ENCODE measurements at regions not wholly inside any gene's neighbourhood (a gene's known extent, or its start where the extent isn't known, plus 50 kb on each side); places are given as distances from the start of the nearest gene placed in this dataset.

- no peak for TF ChIP-seq CTCF (IDR thresholded peaks at IDR 0.05; ENCODE audit: insufficient read depth, low read length, poor library complexity, severe bottlenecking)
- DNase-seq (ENCODE audit: low read depth), result no peak
- H3K27me3 ChIP-seq (ENCODE audit: control insufficient read depth, insufficient read depth, low read length), result no peaks in the 10 kb centered on the region
- no peak overlapping the region for H3K4me3 ChIP-seq (ENCODE audit: low read depth, low read length)
- no peaks in the 10 kb centered on the region for H3K36me3 ChIP-seq (ENCODE audit: control insufficient read depth, insufficient read depth, low read length)
Observed at GRCh38 chr5:165143741-165144140, 1638.3 kb downstream of the MAT2B start.

- Histone ChIP-seq H3K36me3 (ENCODE audit: control insufficient read depth, insufficient read depth, low read length) (no peaks in the 10 kb centered on the region), H3K4me3 (ENCODE audit: low read depth, low read length) (no peak overlapping the region), H3K27me3 (ENCODE audit: control insufficient read depth, insufficient read depth, low read length) (no peaks in the 10 kb centered on the region)
- no peak for TF ChIP-seq CTCF (IDR thresholded peaks at IDR 0.05; ENCODE audit: insufficient read depth, low read length, poor library complexity, severe bottlenecking)
- no peak for DNase-seq (ENCODE audit: low read depth)
Observed at GRCh38 chr5:165149431-165149830, 1644.0 kb downstream of the MAT2B start.

DNA sequence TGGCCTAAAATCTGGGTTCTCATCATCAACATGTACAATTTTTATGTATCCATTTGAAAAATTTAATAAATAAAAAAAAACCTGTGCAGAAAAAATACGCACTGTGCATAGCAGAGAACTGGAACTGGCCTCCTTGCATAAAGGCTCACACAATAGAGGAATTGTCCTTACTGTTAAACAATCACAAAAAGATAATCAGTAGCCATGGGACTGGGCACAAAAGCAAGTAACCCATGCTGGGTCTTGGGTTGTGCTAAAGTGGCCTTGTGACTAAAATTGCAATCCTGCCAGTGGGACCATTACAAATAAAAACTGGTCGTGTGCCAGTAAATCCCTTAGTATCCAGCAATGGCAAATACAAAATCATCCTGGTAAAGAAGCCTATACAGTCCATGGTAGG, 1646.6 kb downstream of the MAT2B start:
- Histone ChIP-seq H3K4me3 (ENCODE audit: low read depth, low read length) (no peak overlapping the region), H3K36me3 (ENCODE audit: control insufficient read depth, insufficient read depth, low read length) (no peaks in the 10 kb centered on the region), H3K27me3 (ENCODE audit: control insufficient read depth, insufficient read depth, low read length) (no peaks in the 10 kb centered on the region)
- TF ChIP-seq CTCF (IDR thresholded peaks at IDR 0.05; ENCODE audit: insufficient read depth, low read length, poor library complexity, severe bottlenecking), result no peak
- no peak for DNase-seq (ENCODE audit: low read depth)

GRCh38 chr5:165157219-165157618, 1651.8 kb downstream of the MAT2B start:
- no peak for TF ChIP-seq CTCF (IDR thresholded peaks at IDR 0.05; ENCODE audit: insufficient read depth, low read length, poor library complexity, severe bottlenecking)
- Histone ChIP-seq H3K27me3 (ENCODE audit: control insufficient read depth, insufficient read depth, low read length) (no peaks in the 10 kb centered on the region), H3K4me3 (ENCODE audit: low read depth, low read length) (no peak overlapping the region), H3K36me3 (ENCODE audit: control insufficient read depth, insufficient read depth, low read length) (no peaks in the 10 kb centered on the region)
- DNase-seq (ENCODE audit: low read depth), result no peak

GRCh38 chr5:165161204-165161603, 1655.8 kb downstream of the MAT2B start:
- H3K36me3 ChIP-seq (ENCODE audit: control insufficient read depth, insufficient read depth, low read length), result no peaks in the 10 kb centered on the region
- H3K4me3 ChIP-seq (ENCODE audit: low read depth, low read length), result no peak overlapping the region
- no peak for TF ChIP-seq CTCF (IDR thresholded peaks at IDR 0.05; ENCODE audit: insufficient read depth, low read length, poor library complexity, severe bottlenecking)
- H3K27me3 ChIP-seq (ENCODE audit: control insufficient read depth, insufficient read depth, low read length), result no peaks in the 10 kb centered on the region
- no peak for DNase-seq (ENCODE audit: low read depth)

- H3K27me3 ChIP-seq (ENCODE audit: control insufficient read depth, insufficient read depth, low read length), result no peaks in the 10 kb centered on the region
- no peak for TF ChIP-seq CTCF (IDR thresholded peaks at IDR 0.05; ENCODE audit: insufficient read depth, low read length, poor library complexity, severe bottlenecking)
- no peak for DNase-seq (ENCODE audit: low read depth)
- H3K4me3 ChIP-seq (ENCODE audit: low read depth, low read length), result no peak overlapping the region
- H3K36me3 ChIP-seq (ENCODE audit: control insufficient read depth, insufficient read depth, low read length), result no peaks in the 10 kb centered on the region
Observed at GRCh38 chr5:165163861-165164260, 1658.4 kb downstream of the MAT2B start.

Data from kidney epithelial cell (primary cell).